Loucy (cell line): ENCODE measurements at regions not wholly inside any gene's neighbourhood (a gene's known extent, or its start where the extent isn't known, plus 50 kb on each side); places are given as distances from the start of the nearest gene placed in this dataset.

Experiments
- H2AFZ ChIP-seq: fragments of 200-600 bp; sonication (generic); 2 replicates; pipeline ENCODE4 v1.6.0; 2016; ENCODE audit warnings: antibody characterized with exemption, mild to moderate bottlenecking, low read length, moderate library complexity
- H3F3A ChIP-seq: fragments of 200-600 bp; 2 replicates; pipeline ENCODE4 v1.6.0; 2016; ENCODE audit warnings: antibody characterized with exemption, low read depth, mild to moderate bottlenecking
- H3K27me3 ChIP-seq: fragments of 200-600 bp; sonication (generic); 2 replicates; pipeline ENCODE4 v1.6.1; 2014; ENCODE audit warnings: low read length, mild to moderate bottlenecking; ENCODE audit not compliant: insufficient read depth, poor library complexity, severe bottlenecking
- H3K36me3 ChIP-seq: fragments of 200-600 bp; sonication (generic); 2 replicates; pipeline ENCODE4 v1.6.1; 2016; ENCODE audit warnings: low read length; ENCODE audit not compliant: insufficient read depth
- H3K4me1 ChIP-seq: fragments of 200-600 bp; sonication (generic); 2 replicates; pipeline ENCODE4 v1.5.1; 2014; ENCODE audit warnings: low read length, mild to moderate bottlenecking; ENCODE audit not compliant: insufficient read depth, poor library complexity, severe bottlenecking
- H3K4me2 ChIP-seq: fragments of 200-600 bp; sonication (generic); 2 replicates; pipeline ENCODE4 v1.6.0; 2014; ENCODE audit warnings: antibody characterized with exemption, low read length, low read depth, mild to moderate bottlenecking; ENCODE audit not compliant: poor library complexity, severe bottlenecking
- H3K4me3 ChIP-seq: fragments of 200-600 bp; sonication (generic); 2 replicates; pipeline ENCODE4 v1.5.1; 2014; ENCODE audit warnings: low read length, mild to moderate bottlenecking, mixed read lengths; ENCODE audit not compliant: poor library complexity, severe bottlenecking
- H3K79me2 ChIP-seq: fragments of 200-600 bp; sonication (generic); 2 replicates; pipeline ENCODE4 v1.6.1; 2014; ENCODE audit warnings: low read length; ENCODE audit not compliant: insufficient read depth
- H3K9ac ChIP-seq: fragments of 200-600 bp; sonication (generic); 2 replicates; pipeline ENCODE4 v1.6.0; 2014; ENCODE audit warnings: mild to moderate bottlenecking, low read depth, low read length, moderate library complexity; ENCODE audit not compliant: poor library complexity, severe bottlenecking
- H3K9me2 ChIP-seq: fragments of 200-600 bp; sonication (generic); replicated peaks from 2 replicates; pipeline ENCODE4 v1.6.1; 2016; ENCODE audit warnings: low read depth, low read length, mixed read lengths
- H3K9me3 ChIP-seq: fragments of 200-600 bp; sonication (generic); 2 replicates; pipeline ENCODE4 v1.6.1; 2014; ENCODE audit warnings: mild to moderate bottlenecking, antibody characterized with exemption, low read length, low read depth; ENCODE audit not compliant: insufficient read depth
- H4K20me1 ChIP-seq: fragments of 200-600 bp; sonication (generic); 2 replicates; pipeline ENCODE4 v1.6.0; 2014; ENCODE audit warnings: antibody characterized with exemption, low read length, mild to moderate bottlenecking; ENCODE audit not compliant: insufficient read depth, poor library complexity, severe bottlenecking
- EZH2phosphoT487 ChIP-seq: fragments of 200-600 bp; IDR thresholded peaks from 2 replicates; pipeline ENCODE4 v1.6.1; 2018; ENCODE audit warnings: antibody characterized with exemption, mild to moderate bottlenecking, moderate library complexity, borderline replicate concordance
- TF ChIP-seq, protein P1 (sequence below): fragments of 200-600 bp; sonication (generic); conservative IDR thresholded peaks from 2 replicates; pipeline ENCODE4 v1.5.1; 2014; ENCODE audit warnings: mild to moderate bottlenecking, antibody characterized with exemption, low read length

- no peaks in the 10 kb centered on the region for H3K36me3 ChIP-seq
- H3K9me3 ChIP-seq = 0 out of 2 replicates have a peak, but pooled peaks cover 3% of the 10 kb centered on the region
- no peaks in the 10 kb centered on the region for H3K27me3 ChIP-seq
- TF ChIP-seq, protein P1, sequence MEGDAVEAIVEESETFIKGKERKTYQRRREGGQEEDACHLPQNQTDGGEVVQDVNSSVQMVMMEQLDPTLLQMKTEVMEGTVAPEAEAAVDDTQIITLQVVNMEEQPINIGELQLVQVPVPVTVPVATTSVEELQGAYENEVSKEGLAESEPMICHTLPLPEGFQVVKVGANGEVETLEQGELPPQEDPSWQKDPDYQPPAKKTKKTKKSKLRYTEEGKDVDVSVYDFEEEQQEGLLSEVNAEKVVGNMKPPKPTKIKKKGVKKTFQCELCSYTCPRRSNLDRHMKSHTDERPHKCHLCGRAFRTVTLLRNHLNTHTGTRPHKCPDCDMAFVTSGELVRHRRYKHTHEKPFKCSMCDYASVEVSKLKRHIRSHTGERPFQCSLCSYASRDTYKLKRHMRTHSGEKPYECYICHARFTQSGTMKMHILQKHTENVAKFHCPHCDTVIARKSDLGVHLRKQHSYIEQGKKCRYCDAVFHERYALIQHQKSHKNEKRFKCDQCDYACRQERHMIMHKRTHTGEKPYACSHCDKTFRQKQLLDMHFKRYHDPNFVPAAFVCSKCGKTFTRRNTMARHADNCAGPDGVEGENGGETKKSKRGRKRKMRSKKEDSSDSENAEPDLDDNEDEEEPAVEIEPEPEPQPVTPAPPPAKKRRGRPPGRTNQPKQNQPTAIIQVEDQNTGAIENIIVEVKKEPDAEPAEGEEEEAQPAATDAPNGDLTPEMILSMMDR = no peak
- TF ChIP-seq EZH2phosphoT487 = no peak
- no peaks in the 10 kb centered on the region for H4K20me1 ChIP-seq
- H3K79me2 ChIP-seq = no peaks in the 10 kb centered on the region
- no peak overlapping the region for H2AFZ ChIP-seq
- no peak overlapping the region for H3K4me2 ChIP-seq
- H3K4me3 ChIP-seq = no peak overlapping the region
- H3K9me2 ChIP-seq = no peaks in the 10 kb centered on the region
- no peak overlapping the region for H3K9ac ChIP-seq
- H3F3A ChIP-seq = no peaks in the 10 kb centered on the region
- H3K4me1 ChIP-seq = no peaks in the 10 kb centered on the region
Measured at GRCh38 chr7:124354201-124354600, 321.3 kb upstream of the TMEM229A start.

GRCh38 chr7:124351950-124352349 is 319.1 kb upstream of the TMEM229A start:
- Histone ChIP-seq H3K36me3 (no peaks in the 10 kb centered on the region), H3K4me3 (no peak overlapping the region), H2AFZ (no peak overlapping the region), H4K20me1 (no peaks in the 10 kb centered on the region), H3K79me2 (no peaks in the 10 kb centered on the region), H3K4me1 (no peaks in the 10 kb centered on the region), H3K27me3 (no peaks in the 10 kb centered on the region), H3K9ac (no peak overlapping the region), H3K9me3 (0 out of 2 replicates have a peak, but pooled peaks cover 3% of the 10 kb centered on the region), H3K9me2 (no peaks in the 10 kb centered on the region), H3K4me2 (no peak overlapping the region), H3F3A (no peaks in the 10 kb centered on the region)
- TF ChIP-seq, protein P1 = no peak
- TF ChIP-seq EZH2phosphoT487 = no peak

DNA sequence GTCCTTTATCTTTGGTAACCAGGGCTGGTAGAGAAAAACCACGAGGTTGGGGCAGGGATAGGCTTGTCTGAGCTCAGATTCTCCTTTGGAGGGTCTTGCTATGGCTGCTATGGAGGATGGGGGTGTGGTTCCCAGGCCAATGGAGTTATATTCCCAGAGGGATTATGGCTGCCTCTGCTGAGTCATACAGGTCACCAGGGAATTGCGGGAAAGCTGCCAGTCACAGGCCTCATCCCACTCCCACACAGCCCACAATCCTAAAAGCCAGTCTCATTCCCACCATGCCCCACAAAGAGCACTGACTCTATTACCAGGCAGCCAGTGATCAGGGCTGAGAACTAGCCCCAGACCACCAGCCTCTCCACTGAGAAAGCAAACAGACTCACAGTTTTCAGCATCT is 316.6 kb upstream of the TMEM229A start:
- no peaks in the 10 kb centered on the region for H3K9me2 ChIP-seq
- H3K27me3 ChIP-seq = no peaks in the 10 kb centered on the region
- no peaks in the 10 kb centered on the region for H3K4me1 ChIP-seq
- H3K79me2 ChIP-seq = no peaks in the 10 kb centered on the region
- H3K9me3 ChIP-seq = 0 out of 2 replicates have a peak, but pooled peaks cover 3% of the 10 kb centered on the region
- no peak overlapping the region for H3K4me2 ChIP-seq
- H3K9ac ChIP-seq = no peak overlapping the region
- no peak overlapping the region for H3K4me3 ChIP-seq
- no peak for TF ChIP-seq EZH2phosphoT487
- TF ChIP-seq, protein P1 = no peak
- H2AFZ ChIP-seq = no peak overlapping the region
- H3K36me3 ChIP-seq = no peaks in the 10 kb centered on the region
- H3F3A ChIP-seq = no peaks in the 10 kb centered on the region
- no peaks in the 10 kb centered on the region for H4K20me1 ChIP-seq
